Stimulated activated CD4-positive, alpha-beta T cell treated with anti-CD3 and anti-CD28 coated beads, Interleukin-1b, Interleukin-23, amount 100 ng/mL, for 4 hours (primary cell): ENCODE measurements at regions not wholly inside any gene's neighbourhood (a gene's known extent, or its start where the extent isn't known, plus 50 kb on each side); places are given as distances from the start of the nearest gene placed in this dataset.
"Not testable (repeated sequence)": the region's sequence is repeated elsewhere in the genome, so short reads cannot be mapped to it uniquely, and the experiment has no call there.

ENCODE experiments used
- DNase-seq, 2 donors: peaks; one replicate each; pipeline ENCODE4 v3.0.0-alpha.2; 2020; ENCODE audit warnings: low read depth in 2 of 2

DNA sequence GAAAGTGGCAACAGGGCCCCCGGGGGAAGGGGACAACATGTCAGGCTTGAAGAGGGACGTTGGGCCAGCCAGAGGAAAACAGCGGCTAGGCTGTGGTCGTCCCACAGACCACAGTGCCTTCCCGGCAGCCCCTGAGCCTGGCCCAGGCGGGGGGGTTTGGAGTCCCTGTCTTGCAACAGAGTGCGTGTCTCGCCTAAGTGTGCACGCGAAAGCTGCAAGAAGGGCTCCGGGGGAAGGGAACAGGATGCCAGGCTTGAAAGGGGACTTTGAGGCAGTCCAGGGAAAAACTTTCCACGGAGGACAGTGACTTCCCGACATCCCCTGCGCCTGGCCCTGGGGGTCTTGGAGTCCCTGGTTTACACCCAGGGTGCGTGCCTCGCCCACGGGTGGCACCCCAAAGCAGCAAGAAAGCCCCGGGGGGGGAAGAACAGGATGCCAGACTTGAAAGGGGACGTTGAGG lies 157.5 kb upstream of the ALG10B start:
- DNase-seq: no peak

DNA sequence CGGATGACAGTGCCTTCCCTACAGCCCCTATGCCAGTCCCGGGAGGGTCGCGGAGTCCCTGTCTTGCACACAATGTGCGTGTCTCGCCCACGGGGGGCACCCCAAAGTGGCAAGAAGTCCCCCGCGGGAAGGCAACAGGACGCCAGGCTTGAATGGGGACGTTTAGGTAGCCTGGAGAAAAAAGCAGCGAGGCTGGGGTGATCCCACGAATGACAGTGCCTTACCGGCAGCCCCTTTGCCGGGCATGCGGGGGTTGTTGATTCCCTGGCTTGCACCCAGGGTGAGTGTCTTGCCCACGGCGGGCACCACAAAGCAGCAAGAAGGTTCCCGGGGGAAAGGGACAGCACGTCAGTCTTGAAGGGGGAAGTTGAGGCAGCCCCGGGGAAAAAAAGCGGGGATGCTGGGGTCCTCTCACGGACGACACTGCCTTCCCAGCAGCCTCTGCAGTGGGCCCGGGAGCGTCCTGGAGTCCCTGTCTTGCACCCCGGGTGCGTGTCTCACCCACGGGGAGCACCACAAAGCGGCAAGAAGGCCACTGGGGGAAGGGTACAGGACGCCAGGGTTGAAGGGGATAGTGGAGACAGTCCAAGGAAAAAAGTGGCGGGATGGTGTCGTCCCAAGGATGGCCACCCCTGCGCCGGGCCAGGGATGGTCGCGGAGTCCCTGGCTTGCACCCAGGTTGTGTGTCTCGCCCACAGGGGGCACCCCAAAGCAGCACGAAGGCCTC lies 156.8 kb upstream of the ALG10B start:
- DNase-seq: no peak

DNA sequence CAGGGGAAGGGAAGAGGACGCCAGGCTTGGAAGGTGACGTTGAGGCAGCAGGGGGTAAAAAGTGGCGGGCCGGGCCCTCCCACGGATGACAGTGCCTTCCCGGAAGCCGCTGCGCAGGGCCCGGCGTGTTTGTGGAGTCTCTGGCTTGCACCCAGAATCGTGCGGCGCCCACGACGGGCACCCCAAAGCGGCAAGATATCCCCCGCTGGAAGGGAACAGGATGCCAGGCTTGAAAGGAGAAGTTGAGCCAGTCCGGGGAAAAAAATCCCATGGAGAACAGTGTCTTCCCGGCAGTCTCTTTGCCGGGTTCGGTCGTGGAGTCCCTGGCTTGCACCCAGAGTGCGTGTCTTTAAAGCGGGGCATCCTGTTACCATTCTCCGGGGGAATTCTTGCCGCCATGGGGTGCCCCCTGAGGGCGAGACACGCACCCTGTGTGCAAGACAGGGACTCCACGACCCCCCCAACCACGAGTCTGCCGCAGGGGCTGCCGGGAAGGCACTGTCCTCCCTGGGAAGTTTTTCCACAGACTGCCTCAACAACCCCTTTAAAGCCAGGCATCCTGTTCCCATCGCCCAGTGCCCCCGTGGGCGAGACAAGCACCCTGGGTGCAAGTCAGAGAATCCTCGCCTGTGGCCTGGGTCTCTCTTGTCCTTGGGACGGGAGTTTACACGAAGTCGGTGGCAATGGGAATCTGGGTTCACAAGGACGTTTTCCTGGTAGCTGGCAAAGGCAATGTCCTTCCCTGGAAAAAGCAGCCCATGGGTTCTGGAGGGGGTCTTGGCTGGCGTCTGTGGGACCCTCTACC lies 156.1 kb upstream of the ALG10B start:
- DNase-seq: no peak

DNA sequence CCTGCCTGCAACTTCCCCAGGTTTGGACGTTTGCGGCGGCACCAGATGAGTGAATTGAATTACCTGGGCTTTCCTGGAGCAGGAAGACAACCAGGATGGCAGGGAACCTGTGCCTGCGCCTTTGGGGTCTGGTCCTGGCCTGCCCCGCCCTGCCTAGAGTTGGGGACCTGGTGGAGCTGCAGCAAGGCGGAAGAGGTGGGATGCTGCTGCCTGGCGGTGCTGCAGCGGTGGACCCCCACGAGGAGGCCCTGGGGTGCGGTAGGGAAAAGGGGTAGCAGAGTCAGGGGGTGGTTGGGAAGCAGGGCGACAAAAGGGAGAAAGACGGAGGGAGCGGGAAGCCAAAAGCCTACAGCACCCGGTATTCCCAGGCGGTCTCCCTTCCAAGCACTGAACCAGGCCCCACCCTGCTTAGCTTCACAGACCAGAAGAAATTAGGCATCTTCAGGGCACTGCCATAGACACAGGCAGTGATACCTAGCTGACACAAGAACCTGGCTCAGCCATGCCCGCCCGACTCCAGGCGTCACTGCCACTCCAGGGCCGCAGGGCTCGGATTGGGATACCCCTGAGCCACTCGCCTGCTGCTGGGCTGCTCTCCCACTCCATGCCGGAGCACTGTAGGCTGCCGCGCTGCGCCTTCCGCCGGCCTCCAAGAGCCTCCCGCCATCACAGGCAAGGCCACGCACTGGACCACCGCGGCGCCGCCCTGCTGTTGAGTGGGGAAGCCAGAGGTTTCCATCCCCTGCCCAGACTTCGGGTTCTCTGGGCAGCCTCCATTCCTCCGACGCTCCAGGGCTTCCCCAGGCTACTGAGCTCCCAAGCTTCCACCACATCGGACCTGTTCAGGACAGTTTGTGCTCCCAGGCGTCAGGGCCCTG lies 155.2 kb upstream of the ALG10B start:
- no peak for DNase-seq

DNA sequence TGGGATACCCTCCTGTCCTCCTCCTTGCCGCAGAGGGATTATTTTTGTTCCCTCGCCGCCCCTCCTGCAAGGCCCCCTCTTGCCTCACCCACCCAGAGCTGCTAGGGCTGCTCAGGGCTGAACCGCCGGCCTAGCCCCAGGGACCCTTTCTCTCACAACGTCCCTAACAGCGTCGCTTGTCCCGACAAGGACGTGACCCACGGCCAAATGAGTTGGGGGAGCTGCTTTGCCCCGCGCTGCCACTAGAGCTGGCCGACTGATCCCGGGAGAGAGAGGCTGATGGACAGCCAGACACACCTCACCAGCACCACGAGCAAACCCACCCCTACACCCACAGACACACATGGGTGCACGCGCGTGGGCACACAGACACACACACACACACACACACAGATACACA lies 154.6 kb upstream of the ALG10B start:
- no peak for DNase-seq

DNA sequence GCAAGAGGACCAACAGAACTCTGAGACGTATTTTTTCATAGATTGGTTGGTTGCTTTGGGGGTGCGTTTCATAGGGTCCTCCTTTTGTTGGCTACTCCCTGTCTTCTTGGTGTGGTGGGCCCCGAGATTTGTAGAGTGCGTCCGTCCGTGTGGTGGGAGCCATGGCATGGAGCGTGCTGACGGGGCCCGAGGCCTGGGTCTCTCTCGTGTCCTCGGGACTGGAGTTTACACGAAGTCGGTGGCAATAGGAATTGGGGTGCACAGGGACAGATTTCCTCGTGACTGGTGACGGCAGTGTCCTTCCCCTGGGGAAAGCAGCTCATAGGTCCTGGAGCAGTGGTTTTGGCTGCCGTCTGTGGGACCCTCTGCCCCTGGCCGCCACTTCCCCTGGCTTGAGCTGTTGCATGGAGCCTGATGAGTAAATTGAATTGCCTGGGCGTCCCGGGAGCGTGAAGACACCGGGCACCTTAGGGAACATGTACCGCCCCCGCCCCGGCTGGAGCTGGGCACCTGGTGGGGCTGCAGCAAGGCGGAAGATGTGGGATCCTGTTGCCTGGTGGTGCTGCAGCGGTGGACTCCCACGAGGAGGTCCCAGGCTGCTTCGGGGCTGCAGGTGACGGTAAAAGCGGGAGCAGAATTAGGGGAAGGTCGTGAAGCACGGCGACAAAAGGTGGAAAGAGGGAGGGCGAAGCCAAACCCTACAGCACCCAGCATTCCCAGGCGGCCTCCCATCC lies 153.7 kb upstream of the ALG10B start:
- no peak for DNase-seq

DNA sequence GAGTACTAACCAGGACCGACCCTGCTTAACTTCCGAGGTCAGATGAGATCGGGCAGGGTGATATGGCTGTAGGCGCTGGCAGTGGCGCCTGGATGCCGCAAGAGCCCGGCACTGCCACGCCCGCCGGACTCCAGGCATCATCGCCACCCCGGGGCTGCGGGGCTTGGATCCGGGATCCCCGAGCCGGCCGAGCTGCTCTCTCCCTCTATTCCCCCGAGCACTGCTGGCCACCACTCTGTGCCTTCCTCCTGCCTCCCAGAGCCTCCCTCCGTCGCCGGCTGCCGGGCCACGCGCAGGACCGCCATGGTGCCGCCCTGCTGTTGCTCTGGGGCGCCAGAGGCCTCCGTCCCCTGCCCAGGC lies 153.2 kb upstream of the ALG10B start:
- no peak for DNase-seq

DNA sequence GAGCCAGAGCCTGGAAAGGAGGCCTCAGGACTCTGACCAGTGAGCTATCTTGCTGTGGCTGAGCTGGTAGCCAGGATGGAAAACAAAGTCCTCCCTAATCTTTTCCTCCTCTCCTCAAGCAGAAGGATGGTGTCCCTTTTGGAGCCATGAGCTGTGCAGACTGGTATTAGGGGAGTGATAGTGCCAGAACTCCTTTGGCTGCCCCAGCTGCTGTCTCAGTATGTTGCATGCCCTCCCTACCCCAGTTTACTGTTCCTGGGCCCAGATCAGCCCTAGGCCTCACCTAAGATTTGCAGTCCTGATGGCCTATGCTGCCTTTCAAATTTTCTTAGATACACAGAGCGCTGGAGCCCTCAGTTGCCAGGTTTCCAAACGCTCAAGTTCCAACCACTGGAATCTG lies 150.3 kb upstream of the ALG10B start:
- no peak for DNase-seq

DNA sequence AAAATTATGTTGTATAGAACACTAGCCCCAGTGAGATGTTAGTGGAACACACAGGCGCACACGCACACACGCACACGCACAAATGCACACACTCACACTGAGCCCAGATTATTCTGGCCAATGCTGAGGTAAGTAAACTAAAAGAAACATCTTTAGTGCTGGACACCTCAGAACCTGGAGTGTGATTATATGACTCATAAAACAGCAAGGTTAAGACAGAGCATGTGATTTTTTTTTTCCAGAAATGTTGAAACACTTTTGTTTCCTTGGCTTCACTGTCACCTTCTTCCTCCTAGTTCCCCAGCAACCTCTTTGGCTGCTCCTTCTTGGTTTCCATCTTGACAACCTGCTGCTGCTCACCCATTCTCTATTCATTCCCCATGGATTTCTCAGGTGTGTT lies 141.0 kb upstream of the ALG10B start:
- DNase-seq: no peak

DNA sequence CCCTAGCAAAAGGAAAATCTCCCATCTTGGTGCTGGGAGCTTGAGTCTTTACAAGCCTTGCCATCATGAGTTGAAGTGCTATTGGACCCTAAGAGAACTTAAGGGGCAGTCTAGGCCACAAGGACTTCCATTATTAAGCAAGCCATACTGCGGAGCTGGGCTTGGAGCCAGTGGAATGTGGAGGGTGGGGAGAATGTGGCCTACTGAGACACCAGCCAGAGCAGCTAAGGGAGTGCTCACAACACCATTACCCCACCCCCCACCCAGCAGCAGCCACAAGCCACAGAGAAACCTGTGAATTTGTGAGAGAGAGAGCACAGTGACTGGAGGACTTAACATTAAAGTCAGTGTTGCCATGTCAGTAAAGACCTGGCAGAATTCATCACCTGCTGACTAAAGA lies 133.0 kb upstream of the ALG10B start:
- DNase-seq: not testable (repeated sequence)

DNA sequence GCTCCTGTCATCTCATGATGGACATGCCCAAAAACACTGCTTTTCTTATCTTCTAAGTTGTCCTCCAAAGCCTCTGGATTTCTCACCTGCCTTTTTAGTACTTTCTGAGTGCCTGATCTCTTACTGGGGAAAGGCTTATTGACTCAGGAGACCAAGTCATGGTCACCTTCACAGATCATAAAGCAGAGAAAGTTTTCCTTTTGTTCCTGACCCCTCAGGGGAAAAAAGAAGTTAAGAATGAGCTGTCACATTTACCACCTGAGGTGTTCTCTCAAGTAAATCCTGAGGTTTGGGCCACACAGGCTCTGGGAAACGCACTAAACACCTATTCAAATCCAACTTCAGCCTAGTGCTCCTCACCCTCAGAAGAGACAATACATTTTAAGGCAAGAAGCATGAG lies 119.3 kb upstream of the ALG10B start:
- not testable (repeated sequence) for DNase-seq

DNA sequence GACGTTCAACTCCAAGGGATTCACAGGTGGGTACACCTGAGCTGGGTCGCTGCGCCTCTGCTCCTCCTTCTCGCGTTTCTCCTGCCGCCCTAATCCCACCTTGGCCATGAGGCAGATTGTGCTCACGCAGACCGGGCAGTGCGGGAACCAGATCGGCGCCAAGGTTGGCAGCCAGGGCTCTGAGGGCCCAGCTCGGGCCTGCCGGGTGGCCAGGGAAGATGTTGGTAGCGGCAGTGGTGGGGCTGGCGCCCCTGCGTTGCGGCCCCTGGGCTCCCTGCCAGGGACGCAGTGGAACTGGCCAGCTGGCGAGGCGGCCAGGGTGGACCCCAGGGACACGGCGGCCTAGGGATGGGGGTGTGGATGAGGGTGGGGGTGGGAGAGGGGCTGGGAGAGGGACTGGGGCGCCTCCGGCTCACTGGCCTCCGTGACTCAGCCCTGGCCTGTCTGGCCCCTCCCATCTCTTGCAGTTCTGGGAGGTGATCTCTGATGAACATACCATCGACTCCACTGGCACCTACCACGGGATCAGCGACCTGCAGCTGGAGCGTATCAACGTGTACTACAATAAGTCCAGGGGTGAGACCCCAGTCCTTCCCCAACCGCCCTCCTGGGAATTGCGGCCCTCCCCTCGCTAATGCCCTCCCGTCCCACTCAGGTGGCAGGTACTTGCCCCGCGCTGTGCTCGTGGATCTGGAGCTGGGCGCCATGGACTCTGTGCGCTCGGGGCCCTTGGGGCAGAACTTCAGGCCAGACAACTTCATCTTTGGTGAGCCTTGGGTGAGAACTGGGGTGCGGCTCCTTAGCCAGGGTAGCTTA lies 114.9 kb upstream of the ALG10B start:
- no peak for DNase-seq

DNA sequence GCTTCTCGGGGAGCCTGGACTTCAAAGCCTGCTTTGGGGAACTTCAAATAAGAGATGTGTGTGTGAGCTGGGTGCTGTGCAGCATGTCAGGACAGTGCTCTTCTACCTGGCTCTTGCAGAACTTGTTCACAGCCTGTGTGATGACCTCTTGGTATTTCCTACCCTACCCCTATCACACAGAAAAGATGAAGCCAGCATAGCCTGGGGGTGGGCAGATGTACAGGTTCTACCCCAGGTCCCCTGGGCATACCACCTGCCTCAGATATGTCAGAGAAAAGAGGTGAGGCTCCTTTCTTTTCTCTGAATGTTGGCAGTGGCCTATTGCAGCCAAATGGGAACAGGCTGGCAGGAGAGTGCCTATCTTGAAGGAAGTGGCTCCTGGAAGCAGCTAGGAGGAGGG lies 111.7 kb upstream of the ALG10B start:
- no peak for DNase-seq

DNA sequence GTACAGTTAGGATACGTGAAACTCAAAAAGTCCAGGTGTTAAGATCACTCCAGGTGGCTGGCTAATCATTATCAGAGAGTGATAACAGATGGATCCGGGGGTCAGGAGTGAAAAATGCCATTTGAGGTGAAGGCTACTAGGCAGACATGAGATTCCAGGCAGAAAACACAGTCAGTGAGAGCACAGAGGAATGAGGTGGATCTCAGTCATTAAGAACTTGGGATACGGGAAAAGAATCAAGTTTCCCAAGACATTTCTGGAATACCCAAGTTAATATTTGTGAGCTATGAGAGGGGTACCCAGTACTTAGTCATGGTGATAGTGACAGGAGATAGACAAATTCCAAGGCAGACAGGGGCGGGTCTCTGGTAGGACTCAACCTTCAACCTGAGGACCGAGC lies 94.6 kb upstream of the ALG10B start:
- no peak for DNase-seq

DNA sequence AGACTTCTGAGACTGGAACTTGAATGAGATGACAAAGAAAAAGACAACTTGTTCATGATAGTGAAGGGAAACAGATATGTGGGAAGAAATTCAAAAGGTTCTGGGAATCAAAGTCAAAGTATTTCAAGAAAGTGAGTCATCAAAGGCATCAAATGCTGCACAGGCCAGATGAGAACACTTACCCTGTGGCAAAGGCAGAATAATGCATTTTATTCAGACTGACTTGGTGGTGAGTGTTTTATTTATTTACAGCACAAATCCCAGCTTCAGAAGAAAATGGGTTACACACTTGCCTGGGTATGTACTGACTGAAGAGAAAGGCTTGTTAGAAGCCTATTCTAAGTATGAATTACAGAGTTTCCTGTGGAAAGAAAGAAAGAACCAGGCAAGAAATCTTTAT lies 78.2 kb upstream of the ALG10B start:
- not testable (repeated sequence) for DNase-seq

DNA sequence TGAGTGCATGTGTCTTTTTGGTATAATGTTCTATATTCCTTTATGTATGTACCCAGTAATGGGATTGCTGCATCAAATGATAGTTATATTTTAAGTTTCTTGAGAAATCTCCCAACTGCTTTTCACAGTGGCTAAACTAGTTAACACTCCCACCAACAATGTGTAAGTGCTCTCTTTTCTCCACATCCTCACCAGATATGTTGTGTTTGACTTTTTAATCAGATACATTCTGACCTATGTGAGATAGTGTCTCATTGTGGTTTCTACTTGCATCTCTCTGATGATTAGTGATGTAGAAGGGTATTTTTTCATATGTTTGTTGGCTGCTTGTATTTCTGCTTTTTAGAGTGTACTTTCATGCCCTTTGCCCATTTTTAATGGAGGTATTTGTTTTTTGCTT lies 62.8 kb upstream of the ALG10B start:
- no peak for DNase-seq

DNA sequence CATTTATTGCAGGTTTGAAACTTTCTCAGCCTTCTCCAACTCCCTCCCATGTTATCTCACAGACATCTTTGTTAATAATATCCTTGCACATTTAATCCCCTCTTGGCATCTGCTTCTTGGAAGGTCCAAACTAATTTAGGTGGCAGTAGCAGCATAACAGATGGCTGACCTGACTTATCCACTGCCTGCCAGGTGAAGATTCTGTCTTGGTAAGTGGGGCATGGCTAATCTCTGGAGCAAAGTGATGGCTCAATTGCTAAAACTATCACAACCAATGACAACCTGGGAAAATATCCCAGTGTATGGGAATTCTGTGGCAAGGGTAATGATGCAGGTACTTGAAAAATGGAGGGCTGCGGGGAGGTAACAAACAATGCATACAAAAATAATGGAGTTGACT lies 58.2 kb upstream of the ALG10B start:
- no peak for DNase-seq
